IMR-90 (cell line): ENCODE measurements at regions not wholly inside any gene's neighbourhood (a gene's known extent, or its start where the extent isn't known, plus 50 kb on each side); places are given as distances from the start of the nearest gene placed in this dataset.

ENCODE experiments used
- ATAC-seq: fragments of 200-7000 bp; cut with Tn5 transposase; 2 replicates; pipeline ENCODE4 v1.9.1; 2020; ENCODE audit warnings: low read depth, mild to moderate bottlenecking, moderate library complexity
- BruUV-seq: library from RNA; stranded (reverse); fragments of 400-500 nt; replicated peaks from 2 replicates; lab custom pipeline; 2021; lab: Mats Ljungman, UMichigan
- CTCF ChIA-PET: fragments of 300-600 bp; formaldehyde crosslinking; extraction: SDS; loops from one replicate; lab custom pipeline; 2021; ENCODE audit warnings: antibody characterized with exemption; lab: Yijun Ruan, JAX
- POLR2A ChIA-PET: fragments of 300-600 bp; sonication (Branson Sonifier 250); formaldehyde crosslinking; loops from one replicate; lab custom pipeline; 2022; ENCODE audit warnings: antibody characterized with exemption; ENCODE audit not compliant: unreplicated experiment; lab: Charles Lee
- DNase-seq: peaks from one replicate; pipeline ENCODE4 v3.0.0; 2013
- H2AFZ ChIP-seq: replicated peaks from 2 replicates; pipeline ENCODE3; 2013; ENCODE audit warnings: low read length, mild to moderate bottlenecking; ENCODE audit not compliant: poor library complexity
- H2AK5ac ChIP-seq: 2 replicates; pipeline ENCODE4 v1.6.1; 2013; ENCODE audit warnings: low read depth, low read length, inconsistent platforms
- H2AK9ac ChIP-seq: replicated peaks from 2 replicates; pipeline ENCODE3; 2013; ENCODE audit warnings: mild to moderate bottlenecking, low read depth, low read length, moderate library complexity; ENCODE audit not compliant: poor library complexity
- H2BK120ac ChIP-seq: 2 replicates; pipeline ENCODE4 v1.6.1; 2013; ENCODE audit warnings: low read depth, low read length, inconsistent platforms
- H2BK15ac ChIP-seq: 3 replicates; pipeline ENCODE4 v1.6.1; 2013; ENCODE audit warnings: low read depth, low read length, inconsistent platforms
- H2BK20ac ChIP-seq: 2 replicates; pipeline ENCODE4 v1.6.1; 2013; ENCODE audit warnings: low read depth, mild to moderate bottlenecking, inconsistent platforms, low read length, moderate library complexity
- H2BK5ac ChIP-seq: 2 replicates; pipeline ENCODE4 v1.6.1; 2013; ENCODE audit warnings: mild to moderate bottlenecking, low read depth, low read length, inconsistent platforms; ENCODE audit not compliant: poor library complexity, severe bottlenecking
- H3K14ac ChIP-seq: replicated peaks from 2 replicates; pipeline ENCODE4 v1.6.1; 2013; ENCODE audit warnings: low read depth, low read length, inconsistent platforms
- H3K18ac ChIP-seq: 2 replicates; pipeline ENCODE4 v1.6.1; 2013; ENCODE audit warnings: low read depth, low read length, control low read depth
- H3K23ac ChIP-seq: 2 replicates; pipeline ENCODE4 v1.6.1; 2013; ENCODE audit warnings: low read depth, low read length, inconsistent platforms
- H3K27ac ChIP-seq: 2 replicates; pipeline ENCODE4 v1.5.1; 2013; ENCODE audit warnings: mild to moderate bottlenecking, control low read depth, low read length; ENCODE audit not compliant: insufficient read depth
- H3K27me3 ChIP-seq: 2 replicates; pipeline ENCODE4 v1.6.1; 2013; ENCODE audit warnings: low read length; ENCODE audit not compliant: control insufficient read depth, insufficient read depth
- H3K36me3 ChIP-seq: 2 replicates; pipeline ENCODE4 v1.6.1; 2013; ENCODE audit warnings: low read length, mixed read lengths; ENCODE audit not compliant: control insufficient read depth, insufficient read depth
- H3K4ac ChIP-seq: 2 replicates; pipeline ENCODE4 v1.6.1; 2013; ENCODE audit warnings: low read depth, low read length, inconsistent platforms
- H3K4me1 ChIP-seq: 2 replicates; pipeline ENCODE4 v1.6.1; 2013; ENCODE audit warnings: low read length, mixed read lengths; ENCODE audit not compliant: control insufficient read depth, insufficient read depth
- H3K4me2 ChIP-seq: 2 replicates; pipeline ENCODE4 v1.6.1; 2013; ENCODE audit warnings: low read depth, mild to moderate bottlenecking, control low read depth, low read length, moderate library complexity
- H3K4me3 ChIP-seq: 2 replicates; pipeline ENCODE4 v1.5.1; 2013; ENCODE audit warnings: low read depth, mild to moderate bottlenecking, control low read depth, low read length, moderate library complexity; ENCODE audit not compliant: insufficient read depth
- H3K56ac ChIP-seq: 2 replicates; pipeline ENCODE4 v1.6.1; 2013; ENCODE audit warnings: low read length, inconsistent platforms; ENCODE audit not compliant: insufficient read depth; ENCODE audit errors: extremely low read depth
- H3K79me1 ChIP-seq, 2 experiments: 2 replicates each; pipeline ENCODE4 v1.6.1; 2013; ENCODE audit warnings: low read length in 2 of 2, inconsistent platforms in 1 of 2, low read depth in 1 of 2
- H3K9ac ChIP-seq: 2 replicates; pipeline ENCODE4 v1.6.1; 2013; ENCODE audit warnings: low read depth, low read length, control low read depth
- H3K9me1 ChIP-seq: 2 replicates; pipeline ENCODE4 v1.6.1; 2013; ENCODE audit warnings: low read length, inconsistent platforms; ENCODE audit not compliant: insufficient read depth
- H3K9me3 ChIP-seq: 2 replicates; pipeline ENCODE4 v1.6.1; 2013; ENCODE audit warnings: low read length; ENCODE audit not compliant: control insufficient read depth, insufficient read depth
- H4K20me1 ChIP-seq: 2 replicates; pipeline ENCODE4 v1.6.1; 2013; ENCODE audit warnings: low read length, inconsistent platforms; ENCODE audit not compliant: insufficient read depth
- H4K5ac ChIP-seq: 2 replicates; pipeline ENCODE4 v1.6.1; 2013; ENCODE audit warnings: mild to moderate bottlenecking, low read depth, low read length, control low read depth
- H4K8ac ChIP-seq, 2 experiments: 2 replicates each; pipeline ENCODE4 v1.6.1; 2013; ENCODE audit warnings: low read depth in 2 of 2, low read length in 2 of 2, control low read depth in 1 of 2, inconsistent platforms in 1 of 2
- H4K91ac ChIP-seq: 2 replicates; pipeline ENCODE4 v1.6.1; 2013; ENCODE audit warnings: low read depth, low read length, inconsistent platforms; ENCODE audit not compliant: insufficient read depth
- BHLHE40 ChIP-seq: fragments of 150-350 bp; IDR thresholded peaks from 2 replicates; pipeline ENCODE4 v1.6.1; 2016; ENCODE audit warnings: mild to moderate bottlenecking, low read depth, low read length
- CEBPB ChIP-seq: IDR thresholded peaks from 2 replicates; pipeline ENCODE4 v1.6.1; 2012; ENCODE audit warnings: low read depth, low read length, improper control_type of control experiment
- ELK1 ChIP-seq: fragments of 150-350 bp; IDR thresholded peaks from 2 replicates; pipeline ENCODE4 v1.6.1; 2016; ENCODE audit warnings: low read depth, mild to moderate bottlenecking, low read length, moderate library complexity, borderline replicate concordance
- FOS ChIP-seq: fragments of 150-350 bp; IDR thresholded peaks from 2 replicates; pipeline ENCODE4 v1.6.1; 2016; ENCODE audit warnings: low read depth, low read length
- MAFK ChIP-seq: IDR thresholded peaks from 2 replicates; pipeline ENCODE4 v1.6.1; 2012; ENCODE audit warnings: low read depth, low read length, improper control_type of control experiment
- MAZ ChIP-seq: IDR thresholded peaks from 2 replicates; pipeline ENCODE4 v1.6.1; 2012; ENCODE audit warnings: low read depth, mild to moderate bottlenecking, low read length, improper control_type of control experiment, moderate library complexity, borderline replicate concordance
- MXI1 ChIP-seq: IDR thresholded peaks from 2 replicates; pipeline ENCODE4 v1.6.1; 2012; ENCODE audit warnings: low read depth, mild to moderate bottlenecking, low read length, moderate library complexity, borderline replicate concordance
- RCOR1 ChIP-seq: IDR thresholded peaks from 2 replicates; pipeline ENCODE4 v1.6.1; 2012; ENCODE audit warnings: mild to moderate bottlenecking, low read length, improper control_type of control experiment; ENCODE audit not compliant: insufficient replicate concordance
- RFX5 ChIP-seq: IDR thresholded peaks from 2 replicates; pipeline ENCODE4 v1.8.0; 2012; ENCODE audit warnings: low read depth, mild to moderate bottlenecking, low read length, moderate library complexity
- USF2 ChIP-seq: fragments of 150-350 bp; IDR thresholded peaks from 2 replicates; pipeline ENCODE4 v1.6.1; 2017; ENCODE audit warnings: mild to moderate bottlenecking, antibody characterized with exemption, low read length, low read depth
- WGBS, 2 experiments: methylation state at CpG; one replicate each; pipeline versions ENCODE4 v1.1.5 to v1.1.7; 2013; ENCODE audit warnings: missing lambda C conversion rate in 2 of 2; ENCODE audit not compliant: insufficient read length in 1 of 2; ENCODE audit errors: extremely low coverage in 2 of 2; 5-methylcytosine and 5-hydroxymethylcytosine counted together
- dilution Hi-C: fragments of 300-500 bp; cut with HindIII; formaldehyde crosslinking; loops from one replicate; pipeline ENCODE4 v1.14.3; 2018; ENCODE audit warnings: low sequenced_read_pairs; ENCODE audit not compliant: unreplicated experiment
- in situ Hi-C: fragments of 300-500 bp; cut with MboI; formaldehyde crosslinking; loops from 3 replicates; pipeline ENCODE4 v1.14.3; 2019; ENCODE audit warnings: low sequenced_read_pairs, inconsistent platforms, mixed read lengths
- intact Hi-C: fragments of 100-400 bp; cut with micrococcal nuclease; formaldehyde crosslinking; loops from 2 replicates; pipeline ENCODE4 v1.10.0; 2022

- intact Hi-C loops (no loop called here), in situ Hi-C loops (no loop called here), dilution Hi-C loops (no loop called here)
- no peak overlapping the region for H4K5ac ChIP-seq
- no peak overlapping the region for H3K4me2 ChIP-seq
- no peak overlapping the region for H2AK9ac ChIP-seq
- no CpG with 5 or more reads among the region's 3 CpGs for WGBS, 2 experiments
- no peak overlapping the region for H4K8ac ChIP-seq
- no peak overlapping the region for H4K91ac ChIP-seq
- no peak overlapping the region for H2AK5ac ChIP-seq
- H3K56ac ChIP-seq: no peak overlapping the region
- H3K4me3 ChIP-seq: no peak overlapping the region
- TF ChIP-seq USF2 (no peak), FOS (no peak), RCOR1 (no peak), CEBPB (no peak), BHLHE40 (no peak), ELK1 (no peak), MAZ (no peak), RFX5 (no peak), MXI1 (no peak), MAFK (no peak)
- no peak overlapping the region for H3K9ac ChIP-seq
- H3K4ac ChIP-seq: no peak overlapping the region
- H3K27me3 ChIP-seq: no peaks in the 10 kb centered on the region
- H3K23ac ChIP-seq: no peak overlapping the region
- no peaks in the 10 kb centered on the region for H3K36me3 ChIP-seq
- H3K9me1 ChIP-seq: no peaks in the 10 kb centered on the region
- BruUV-seq: no TSS peak
- no peak overlapping the region for H2BK15ac ChIP-seq
- no peak overlapping the region for H2BK5ac ChIP-seq
- no peak overlapping the region for H2BK20ac ChIP-seq
- no peaks in the 10 kb centered on the region for H3K79me1 ChIP-seq
- ChIA-PET CTCF (no interaction called here), POLR2A (no interaction called here)
- no peak overlapping the region for H2AFZ ChIP-seq
- H3K18ac ChIP-seq: no peak overlapping the region
- H2BK120ac ChIP-seq: no peak overlapping the region
- no peak overlapping the region for H3K14ac ChIP-seq
- H3K4me1 ChIP-seq: no peaks in the 10 kb centered on the region
- peaks cover 2% of the 10 kb centered on the region; the same call in 1 of the 2 replicates for H3K9me3 ChIP-seq
- H4K20me1 ChIP-seq: no peaks in the 10 kb centered on the region
- no peak overlapping the region for H3K27ac ChIP-seq
- no peak for ATAC-seq
- DNase-seq: no peak
These were observed 1598.5 kb downstream of the LRRC4C start for GRCh38 chr11:39860931-39861330.
